AG10803 (cell line): ENCODE measurements at regions not wholly inside any gene's neighbourhood (a gene's known extent, or its start where the extent isn't known, plus 50 kb on each side); places are given as distances from the start of the nearest gene placed in this dataset.
A peak's percentile ranks its signal among the peaks of the same experiment; 100 is the strongest.
"Not testable (repeated sequence)": the region's sequence is repeated elsewhere in the genome, so short reads cannot be mapped to it uniquely, and the experiment has no call there.

Experiments used
- DNase-seq: peaks from one replicate; pipeline ENCODE4 v3.0.0; 2010; ENCODE audit warnings: low read depth
- H3K4me3 ChIP-seq: 2 replicates; pipeline ENCODE4 v1.5.1; 2011; ENCODE audit warnings: mild to moderate bottlenecking, low read length, control low read depth
- CTCF ChIP-seq: conservative IDR thresholded peaks from 2 replicates; pipeline ENCODE4 v1.5.1; 2011; ENCODE audit warnings: mild to moderate bottlenecking, low read length, control low read depth, inconsistent platforms

GRCh38 chr11:13135385-13136271 is 126.5 kb downstream of the RASSF10 start:
- peak; percentile 87 for DNase-seq
- no peak overlapping the region for H3K4me3 ChIP-seq
- no peak for TF ChIP-seq CTCF

GRCh38 chr11:13136272-13136596 is 127.1 kb downstream of the RASSF10 start:
- no peak overlapping the region for H3K4me3 ChIP-seq
- DNase-seq, result no peak
- TF ChIP-seq CTCF, result no peak

GRCh38 chr11:13137844-13138301 is 128.8 kb downstream of the RASSF10 start:
- no peak for TF ChIP-seq CTCF
- H3K4me3 ChIP-seq, result no peak overlapping the region
- peak; percentile 26 for DNase-seq

DNA sequence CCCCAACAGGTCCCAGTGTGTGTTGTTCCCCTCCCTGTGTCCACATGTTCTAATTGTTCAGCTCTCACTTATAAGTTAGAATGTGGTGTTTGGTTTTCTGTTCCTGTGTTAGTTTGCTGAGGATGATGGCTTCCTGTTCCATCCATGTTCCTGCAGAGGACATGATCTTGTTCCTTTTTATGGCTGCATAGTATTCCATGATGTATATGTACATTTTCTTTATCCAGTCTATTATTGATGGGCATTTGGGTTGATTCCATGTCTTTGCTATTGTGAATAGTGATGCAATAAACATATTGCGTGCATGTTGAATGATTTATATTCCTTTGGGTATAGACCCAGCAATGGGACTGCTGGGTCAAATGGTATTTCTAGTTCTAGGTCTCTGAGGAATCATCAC is 130.0 kb downstream of the RASSF10 start:
- not testable (repeated sequence) for H3K4me3 ChIP-seq, DNase-seq

GRCh38 chr11:13140028-13140870 is 131.1 kb downstream of the RASSF10 start:
- H3K4me3 ChIP-seq, result no peak overlapping the region
- no peak for TF ChIP-seq CTCF
- peak; percentile 64 for DNase-seq

- H3K4me3 ChIP-seq, result no peak overlapping the region
- no peak for TF ChIP-seq CTCF
- DNase-seq, result no peak
Measured at GRCh38 chr11:13140873-13141655, 131.9 kb downstream of the RASSF10 start.
